ENCODE measurements at regions not wholly inside any gene's neighbourhood (a gene's known extent, or its start where the extent isn't known, plus 50 kb on each side); places are given as distances from the start of the nearest gene placed in this dataset.

DNA sequence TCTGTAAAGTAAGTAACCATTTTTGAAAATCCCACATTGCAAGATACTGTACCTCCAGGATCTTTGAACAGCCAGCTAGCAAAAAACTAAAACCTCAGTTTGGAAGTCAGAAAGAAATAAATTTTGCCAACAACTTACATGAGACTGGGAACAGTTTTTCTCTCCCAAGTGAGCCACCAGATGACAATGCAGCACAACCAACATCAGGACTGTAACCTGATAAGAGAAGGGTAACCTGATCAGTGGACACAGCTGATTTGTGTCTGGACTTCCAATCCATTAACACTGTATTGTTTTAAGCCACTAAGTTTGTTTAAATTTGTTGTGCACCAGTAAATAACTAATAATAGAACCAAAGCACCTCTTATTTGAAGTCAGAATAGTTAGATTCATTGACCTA is 923.3 kb downstream of the FAT4 start:
- Mint-ChIP-seq H3K4me3 (no peak overlapping the region), H3K36me3 (peaks cover 7% of the 10 kb centered on the region), H3K27me3 (no peaks in the 10 kb centered on the region), H3K9me3 (peaks cover 23% of the 10 kb centered on the region), H3K4me1 (ENCODE audit: low read depth in 2 of 2) (no peaks in the 10 kb centered on the region), H3K27ac (no peak overlapping the region)
- DNase-seq (ENCODE audit: low spot score): no peak
- no peak for ATAC-seq

DNA sequence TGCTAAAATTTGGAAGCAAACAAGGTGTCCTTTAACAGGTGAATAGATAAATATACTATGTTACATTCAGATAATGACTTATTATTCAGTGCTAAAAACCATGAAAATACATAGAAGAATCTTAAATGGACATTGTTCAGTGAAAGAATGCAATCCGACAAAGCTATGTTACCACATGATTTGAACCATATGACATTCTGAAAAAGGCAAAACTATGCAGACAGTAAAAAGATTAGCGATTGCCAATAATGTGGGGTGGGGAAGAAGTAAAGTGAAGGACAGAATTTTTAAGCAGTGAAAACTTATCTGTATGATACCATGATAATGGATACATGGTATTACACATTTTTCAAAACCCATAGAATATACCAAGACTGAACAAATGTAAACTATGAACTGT is 926.9 kb downstream of the FAT4 start:
- Mint-ChIP-seq H3K4me3 (no peak overlapping the region), H3K9me3 (peaks cover 22% of the 10 kb centered on the region), H3K36me3 (peaks cover 14% of the 10 kb centered on the region), H3K27me3 (no peaks in the 10 kb centered on the region), H3K4me1 (ENCODE audit: low read depth in 2 of 2) (no peaks in the 10 kb centered on the region), H3K27ac (no peak overlapping the region)
- ATAC-seq: no peak
- DNase-seq (ENCODE audit: low spot score): no peak

DNA sequence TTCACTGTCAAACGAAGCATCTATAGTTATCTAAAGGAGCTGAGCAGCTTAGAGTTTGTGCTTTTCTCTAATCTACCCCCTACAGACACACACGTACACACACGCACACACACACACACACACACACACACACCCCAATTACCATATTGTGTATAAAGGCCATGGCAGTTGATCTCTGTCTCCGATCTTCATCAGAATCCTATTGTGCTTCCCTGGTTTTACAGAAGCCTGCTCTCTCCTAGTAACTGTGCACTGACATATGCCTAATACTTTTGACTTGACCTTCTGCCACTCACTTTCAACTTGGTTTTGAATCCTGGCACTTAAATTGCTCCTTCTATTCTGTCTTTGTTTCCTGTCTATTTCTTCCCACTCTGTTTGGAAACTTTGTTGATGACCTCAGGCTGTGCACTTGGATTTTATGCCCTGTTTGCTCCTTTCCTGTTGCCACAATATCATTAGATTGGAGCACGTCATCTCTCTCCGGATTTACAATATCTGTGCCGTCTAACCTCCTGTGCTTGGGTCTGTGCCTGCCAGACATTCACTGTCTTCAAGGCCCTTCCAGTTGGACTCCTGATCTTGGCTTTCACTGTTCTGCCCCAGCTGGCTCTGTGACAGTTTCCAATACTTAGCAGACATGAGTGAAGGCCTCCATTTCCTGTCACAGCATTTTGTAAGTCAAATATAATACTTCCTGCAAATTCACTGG is 928.1 kb downstream of the FAT4 start:
- Mint-ChIP-seq H3K27ac (no peak overlapping the region), H3K4me1 (ENCODE audit: low read depth in 2 of 2) (no peaks in the 10 kb centered on the region), H3K4me3 (no peak overlapping the region), H3K9me3 (peaks cover 20% of the 10 kb centered on the region), H3K27me3 (no peaks in the 10 kb centered on the region), H3K36me3 (peaks cover 14% of the 10 kb centered on the region)
- no peak for DNase-seq (ENCODE audit: low spot score)
- no peak for ATAC-seq

DNA sequence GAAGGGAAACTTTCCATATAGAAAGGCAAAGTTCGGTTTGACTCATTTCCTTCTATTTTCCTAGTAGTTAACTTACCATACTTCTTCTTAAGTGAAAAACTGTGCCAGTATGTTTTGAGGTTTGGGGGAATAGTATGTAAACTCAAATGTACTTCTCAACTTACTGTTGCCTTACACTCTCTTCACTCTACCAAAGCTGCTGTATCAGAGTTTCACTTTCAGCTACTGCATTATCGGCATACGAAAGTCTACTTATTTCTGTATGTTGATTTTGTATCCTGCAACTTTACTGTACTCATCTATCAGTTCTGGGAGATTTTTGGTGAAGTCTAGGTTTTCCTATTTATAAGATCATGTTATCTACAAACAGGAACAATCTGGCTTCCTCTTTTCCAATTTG is 932.7 kb downstream of the FAT4 start:
- Mint-ChIP-seq H3K27me3 (no peaks in the 10 kb centered on the region), H3K4me1 (ENCODE audit: low read depth in 2 of 2) (no peaks in the 10 kb centered on the region), H3K9me3 (peaks cover 23% of the 10 kb centered on the region), H3K27ac (no peak overlapping the region), H3K4me3 (no peak overlapping the region), H3K36me3 (peaks cover 10% of the 10 kb centered on the region)
- DNase-seq (ENCODE audit: low spot score) (no peak), ATAC-seq (no peak)

DNA sequence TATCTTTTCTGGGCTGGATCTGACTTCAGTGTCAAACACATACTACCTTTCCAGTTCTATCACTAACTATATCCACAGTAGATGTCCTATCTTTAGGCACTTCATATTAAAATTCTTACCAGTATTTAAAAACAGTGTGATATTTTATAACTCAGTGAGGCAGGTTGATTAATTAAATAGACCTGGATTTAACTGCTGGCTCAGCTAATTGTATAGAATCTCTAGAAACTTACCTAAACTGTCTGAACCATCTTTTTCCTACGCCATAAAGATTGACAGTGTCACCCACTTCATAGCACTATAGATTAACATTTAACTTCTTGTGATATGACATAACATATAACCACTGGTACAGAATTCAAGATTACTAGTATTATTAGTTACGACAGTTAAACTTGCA is 935.3 kb downstream of the FAT4 start:
- Mint-ChIP-seq H3K27me3 (no peaks in the 10 kb centered on the region), H3K4me1 (ENCODE audit: low read depth in 2 of 2) (no peaks in the 10 kb centered on the region), H3K36me3 (no peaks in the 10 kb centered on the region), H3K9me3 (peaks cover 17% of the 10 kb centered on the region), H3K4me3 (no peak overlapping the region), H3K27ac (no peak overlapping the region)
- DNase-seq (ENCODE audit: low spot score) (no peak), ATAC-seq (no peak)

DNA sequence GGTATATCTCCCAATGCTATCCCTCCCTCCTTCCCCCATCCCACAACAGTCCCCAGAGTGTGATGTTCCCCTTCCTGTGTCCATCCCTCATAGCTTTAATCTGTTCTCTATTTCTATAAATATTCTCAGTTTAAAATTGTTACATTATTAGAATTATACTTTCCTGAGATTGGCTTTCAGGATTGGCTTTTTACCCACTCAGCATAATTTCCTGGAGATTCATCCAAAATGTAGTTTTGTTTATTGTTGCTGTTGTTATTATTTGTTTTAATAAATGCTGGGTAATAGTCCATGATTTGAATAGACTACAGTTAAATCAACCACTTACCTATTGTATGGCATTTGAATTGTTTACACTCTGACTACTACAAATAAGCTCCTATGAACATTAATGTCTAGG is 936.4 kb downstream of the FAT4 start:
- no peak for ATAC-seq
- Mint-ChIP-seq H3K9me3 (peaks cover 12% of the 10 kb centered on the region), H3K4me1 (ENCODE audit: low read depth in 2 of 2) (no peaks in the 10 kb centered on the region), H3K4me3 (no peak overlapping the region), H3K36me3 (no peaks in the 10 kb centered on the region), H3K27ac (no peak overlapping the region), H3K27me3 (no peaks in the 10 kb centered on the region)
- DNase-seq (ENCODE audit: low spot score): no peak

DNA sequence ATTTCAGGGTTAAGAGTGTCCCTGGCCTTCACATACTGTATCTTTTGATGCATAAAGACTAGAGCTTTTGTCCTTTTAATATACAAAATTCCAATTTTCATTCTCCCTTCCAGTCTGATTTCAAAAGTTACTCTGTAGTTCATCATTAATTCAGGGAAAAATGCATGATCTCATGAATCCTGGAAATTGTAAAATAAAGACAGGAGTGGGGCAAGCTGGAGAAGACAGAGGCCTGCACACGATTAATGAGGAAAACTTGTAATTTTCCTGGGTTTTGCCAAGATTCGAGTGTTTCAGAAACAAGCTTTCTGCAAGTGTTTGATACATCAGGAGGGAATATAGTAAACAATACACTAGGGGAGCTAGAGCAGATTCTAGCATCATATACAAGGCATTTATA is 947.9 kb downstream of the FAT4 start:
- no peak for DNase-seq (ENCODE audit: low spot score)
- Mint-ChIP-seq H3K27ac (no peak overlapping the region), H3K4me3 (no peak overlapping the region), H3K27me3 (no peaks in the 10 kb centered on the region), H3K36me3 (no peaks in the 10 kb centered on the region), H3K4me1 (ENCODE audit: low read depth in 2 of 2) (no peaks in the 10 kb centered on the region), H3K9me3 (peaks cover 3% of the 10 kb centered on the region)
- ATAC-seq: no peak

DNA sequence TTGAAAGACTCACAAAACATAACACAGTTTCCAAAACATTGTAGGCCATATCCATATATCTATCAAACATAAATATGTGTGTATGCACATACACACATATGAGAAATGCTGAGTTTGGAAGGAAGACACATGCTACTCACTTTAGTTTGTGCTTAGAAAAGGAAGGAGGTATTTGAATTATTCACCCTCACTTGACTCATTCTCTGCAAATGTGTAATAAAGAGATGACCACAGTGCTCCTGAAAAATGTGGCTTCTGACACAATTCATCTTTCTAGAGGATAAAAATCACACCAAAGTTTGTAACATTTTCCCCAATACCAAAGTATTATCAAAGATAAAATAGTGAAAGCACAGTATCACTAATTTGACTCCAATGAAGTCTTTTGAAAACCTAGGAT is 950.1 kb downstream of the FAT4 start:
- Mint-ChIP-seq H3K4me3 (no peak overlapping the region), H3K27ac (no peak overlapping the region)

DNA sequence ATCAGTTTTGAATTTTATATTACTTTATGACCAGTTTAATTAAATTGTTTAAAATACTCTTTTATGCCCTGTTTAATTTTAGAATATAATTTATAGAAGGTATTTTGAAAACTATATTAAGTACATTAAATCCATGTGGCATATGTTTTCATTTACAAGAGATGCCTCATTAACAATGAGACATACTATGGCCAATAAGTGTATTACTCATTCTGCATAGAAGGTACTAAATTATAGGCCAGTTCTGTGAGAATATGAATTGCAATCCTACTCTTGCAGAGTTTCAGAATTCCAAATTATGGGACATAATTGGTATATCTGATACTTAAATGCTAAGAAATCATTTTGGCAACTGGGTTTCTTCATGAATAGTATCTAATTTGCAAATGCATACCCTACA is 951.1 kb downstream of the FAT4 start:
- Mint-ChIP-seq H3K27me3 (no peaks in the 10 kb centered on the region), H3K4me1 (ENCODE audit: low read depth in 2 of 2) (no peaks in the 10 kb centered on the region), H3K9me3 (peaks cover 7% of the 10 kb centered on the region), H3K27ac (no peak overlapping the region), H3K36me3 (peaks cover 5% of the 10 kb centered on the region), H3K4me3 (no peak overlapping the region)
- DNase-seq (ENCODE audit: low spot score) (no peak), ATAC-seq (no peak)

More for the DNA sequence above, 950.1 kb downstream of the FAT4 start:
- DNase-seq (ENCODE audit: low spot score): no peak
- no peak for ATAC-seq
- Mint-ChIP-seq H3K9me3 (peaks cover 3% of the 10 kb centered on the region), H3K4me1 (ENCODE audit: low read depth in 2 of 2) (no peaks in the 10 kb centered on the region), H3K27me3 (no peaks in the 10 kb centered on the region), H3K36me3 (no peaks in the 10 kb centered on the region)

DNA sequence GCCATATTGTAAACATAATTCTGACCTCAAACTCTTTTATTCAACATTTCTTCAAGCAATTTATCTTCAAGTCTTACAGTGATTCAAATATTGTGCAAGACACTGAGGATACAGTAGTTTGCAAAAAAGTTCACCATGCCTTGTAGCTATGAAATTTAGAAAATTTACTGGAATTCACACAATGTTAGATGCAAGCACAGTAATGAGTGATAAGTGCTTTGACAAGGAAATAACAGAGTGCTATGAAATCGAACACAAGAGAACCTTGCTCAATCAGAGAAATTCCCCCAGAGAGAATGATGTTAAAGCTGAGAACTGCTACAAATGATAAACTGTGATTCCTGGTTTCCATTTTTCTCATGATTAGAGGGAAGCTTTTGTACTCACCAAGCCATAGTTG is 952.9 kb downstream of the FAT4 start:
- Mint-ChIP-seq H3K9me3 (peaks cover 13% of the 10 kb centered on the region), H3K4me3 (no peak overlapping the region), H3K27ac (no peak overlapping the region), H3K36me3 (peaks cover 5% of the 10 kb centered on the region), H3K27me3 (no peaks in the 10 kb centered on the region), H3K4me1 (ENCODE audit: low read depth in 2 of 2) (no peaks in the 10 kb centered on the region)
- ATAC-seq (no peak), DNase-seq (ENCODE audit: low spot score) (no peak)

DNA sequence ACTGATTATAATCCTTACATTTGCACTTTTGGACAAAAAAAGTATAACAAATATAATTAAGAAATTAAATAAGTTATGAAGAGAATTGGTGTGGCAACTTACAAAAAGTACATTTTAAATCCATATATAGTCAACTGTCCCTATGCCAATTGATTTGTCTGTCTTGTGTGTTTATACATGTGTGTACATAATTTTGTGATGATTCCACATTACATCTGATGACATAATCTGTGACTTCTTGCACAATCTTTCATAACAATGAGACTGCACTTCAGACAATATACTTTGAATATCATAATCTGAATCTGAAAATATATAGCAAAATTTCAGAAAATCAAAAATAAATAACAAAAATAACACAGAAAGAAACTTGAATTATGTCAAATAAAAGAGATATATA is 953.4 kb downstream of the FAT4 start:
- Mint-ChIP-seq H3K9me3 (peaks cover 13% of the 10 kb centered on the region), H3K27me3 (no peaks in the 10 kb centered on the region), H3K36me3 (peaks cover 5% of the 10 kb centered on the region), H3K4me3 (no peak overlapping the region), H3K27ac (no peak overlapping the region), H3K4me1 (ENCODE audit: low read depth in 2 of 2) (no peaks in the 10 kb centered on the region)
- DNase-seq (ENCODE audit: low spot score) (no peak), ATAC-seq (no peak)

DNA sequence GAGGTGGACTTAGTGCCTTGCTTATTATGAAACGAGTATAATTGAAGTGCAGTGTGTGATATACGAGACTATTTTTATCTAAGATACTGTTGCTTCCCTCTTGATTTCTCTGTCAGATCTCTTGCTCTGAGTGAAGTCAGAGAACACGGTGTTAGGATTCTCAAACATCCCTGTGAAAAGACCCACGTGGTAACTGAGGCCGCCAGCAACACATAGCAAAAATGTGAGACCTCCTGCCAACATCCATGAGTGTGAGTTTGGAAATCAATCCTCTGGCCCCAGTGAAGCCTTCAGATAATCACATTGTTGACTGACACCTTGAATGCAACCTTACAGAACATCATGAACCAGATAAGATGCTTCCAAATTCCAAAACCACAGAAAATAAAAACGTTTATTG is 954.4 kb downstream of the FAT4 start:
- H3K27ac Mint-ChIP-seq: no peak overlapping the region
- H3K27me3 Mint-ChIP-seq: no peaks in the 10 kb centered on the region
- peaks cover 13% of the 10 kb centered on the region for H3K9me3 Mint-ChIP-seq
- ATAC-seq: no peak
- no peak overlapping the region for H3K4me3 Mint-ChIP-seq
- no peaks in the 10 kb centered on the region for H3K4me1 Mint-ChIP-seq (ENCODE audit: low read depth in 2 of 2)
- peaks cover 5% of the 10 kb centered on the region for H3K36me3 Mint-ChIP-seq
- no peak for DNase-seq (ENCODE audit: low spot score)

DNA sequence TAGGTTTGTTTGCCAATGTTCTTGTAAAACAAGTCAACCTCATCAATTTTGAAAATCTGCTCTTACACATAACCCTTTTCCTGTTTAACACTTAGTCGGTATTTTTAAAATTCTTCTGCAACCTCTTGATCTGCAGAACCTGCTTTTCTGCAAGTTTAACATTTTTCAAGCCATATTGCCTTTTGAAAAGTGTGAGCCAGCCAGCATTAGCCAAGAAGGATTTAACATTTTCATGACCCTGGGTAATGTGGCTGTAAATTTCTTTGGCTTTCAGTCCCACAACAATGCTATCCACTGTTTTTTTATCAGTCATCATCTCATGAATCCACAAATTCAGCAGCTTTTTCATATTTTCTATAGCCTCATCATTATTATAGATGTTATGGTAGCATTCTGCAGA is 956.5 kb downstream of the FAT4 start:
- peaks cover 17% of the 10 kb centered on the region for H3K9me3 Mint-ChIP-seq

DNA sequence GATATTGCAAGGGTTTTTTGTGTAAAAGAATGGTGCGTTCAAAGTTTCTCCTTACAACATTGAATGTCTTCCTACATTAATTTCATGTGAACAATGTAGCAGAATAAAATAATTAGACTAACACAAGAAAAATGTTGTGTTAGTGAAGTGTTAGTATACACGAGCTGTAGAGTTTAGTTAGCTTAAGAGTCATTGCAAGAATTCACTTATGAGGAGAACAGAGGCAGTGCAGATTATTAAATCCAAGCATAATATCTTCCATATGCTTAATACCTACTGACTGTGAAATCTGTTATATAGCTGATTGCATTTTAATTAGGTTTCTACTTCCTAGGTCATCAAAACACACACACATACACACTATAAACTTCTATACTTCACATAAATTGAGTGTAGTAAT is 959.0 kb downstream of the FAT4 start:
- Mint-ChIP-seq H3K36me3 (peaks cover 5% of the 10 kb centered on the region), H3K9me3 (peaks cover 18% of the 10 kb centered on the region), H3K4me1 (ENCODE audit: low read depth in 2 of 2) (no peaks in the 10 kb centered on the region), H3K27ac (no peak overlapping the region), H3K27me3 (no peaks in the 10 kb centered on the region), H3K4me3 (no peak overlapping the region)
- no peak for ATAC-seq
- DNase-seq (ENCODE audit: low spot score): no peak

More for the DNA sequence above, 956.5 kb downstream of the FAT4 start:
- peaks cover 5% of the 10 kb centered on the region for H3K36me3 Mint-ChIP-seq
- no peak for DNase-seq (ENCODE audit: low spot score)
- no peak overlapping the region for H3K27ac Mint-ChIP-seq
- no peak for ATAC-seq
- H3K4me1 Mint-ChIP-seq (ENCODE audit: low read depth in 2 of 2): no peaks in the 10 kb centered on the region
- no peaks in the 10 kb centered on the region for H3K27me3 Mint-ChIP-seq
- no peak overlapping the region for H3K4me3 Mint-ChIP-seq

DNA sequence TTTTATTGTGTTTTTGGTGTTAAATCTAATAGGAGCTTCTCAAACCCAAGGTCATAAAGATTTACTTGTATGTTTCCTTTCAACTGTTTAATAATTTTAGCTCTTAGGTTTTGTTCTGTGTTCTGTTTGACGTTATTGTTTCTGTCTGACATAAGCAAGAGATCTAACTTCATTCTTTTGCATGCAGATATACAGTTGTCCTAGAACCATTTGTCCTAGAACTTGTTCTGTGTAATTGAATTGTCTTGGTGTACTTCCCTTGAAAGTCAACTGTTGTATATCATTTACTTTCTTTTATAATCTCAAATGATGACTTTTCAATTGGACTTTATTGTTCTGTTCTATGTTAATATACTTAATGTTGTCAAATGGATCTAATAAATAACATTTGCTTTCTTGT is 977.1 kb downstream of the FAT4 start:
- Mint-ChIP-seq H3K4me1 (ENCODE audit: low read depth in 2 of 2) (no peaks in the 10 kb centered on the region), H3K27ac (no peak overlapping the region), H3K36me3 (no peaks in the 10 kb centered on the region), H3K4me3 (no peak overlapping the region), H3K27me3 (no peaks in the 10 kb centered on the region), H3K9me3 (peaks cover 5% of the 10 kb centered on the region)
- ATAC-seq (no peak), DNase-seq (ENCODE audit: low spot score) (no peak)

Data from natural killer cell treated with Interleukin-12 subunit alpha and Interleukin-12 subunit beta and Interleukin-15 and Interleukin-18, amount 100 ng/mL, for 72 hours (primary cell).